GM12878 (cell line): ENCODE measurements at regions not wholly inside any gene's neighbourhood (a gene's known extent, or its start where the extent isn't known, plus 50 kb on each side); places are given as distances from the start of the nearest gene placed in this dataset.

Experiments used
- CBX3 ChIP-seq: fragments of 200-600 bp; sonication (generic); IDR thresholded peaks from 2 replicates; pipeline ENCODE4 v1.6.1; 2016; ENCODE audit warnings: low read depth, borderline replicate concordance
- CEBPB ChIP-seq, 2 experiments: fragments of 150-350 bp in 1 of 2; IDR thresholded peaks; 2 replicates each; pipeline ENCODE4 v1.6.1; 2012 to 2014; ENCODE audit warnings: low read depth in 2 of 2, low read length in 2 of 2, borderline replicate concordance in 1 of 2, inconsistent platforms in 1 of 2
- FOXM1 ChIP-seq: IDR thresholded peaks from 2 replicates; pipeline ENCODE4 v1.6.1; 2012; ENCODE audit warnings: low read depth, mild to moderate bottlenecking, inconsistent platforms, low read length, moderate library complexity
- GABPA ChIP-seq: IDR thresholded peaks from 2 replicates; pipeline ENCODE4 v1.6.1; 2014; ENCODE audit warnings: antibody characterized with exemption, low read depth, mild to moderate bottlenecking, inconsistent platforms
- POLR2A ChIP-seq: IDR thresholded peaks from 2 replicates; pipeline ENCODE4 v1.6.1; 2011; ENCODE audit warnings: low read depth, mild to moderate bottlenecking, low read length
- RB1 ChIP-seq: fragments of 450-650 bp; formaldehyde crosslinking; IDR thresholded peaks from 2 replicates; pipeline ENCODE4 v1.6.1; 2017; ENCODE audit warnings: mild to moderate bottlenecking, borderline replicate concordance
- RCOR1 ChIP-seq: conservative IDR thresholded peaks from 2 replicates; pipeline ENCODE4 v1.6.1; 2012; ENCODE audit warnings: low read depth, low read length, improper control_type of control experiment
- STAT1 ChIP-seq: fragments of 450-650 bp; conservative IDR thresholded peaks from 2 replicates; pipeline ENCODE4 v1.6.1; 2014; ENCODE audit warnings: antibody characterized with exemption, mild to moderate bottlenecking
- TAF1 ChIP-seq: IDR thresholded peaks from 2 replicates; pipeline ENCODE4 v1.6.1; 2011; ENCODE audit warnings: mild to moderate bottlenecking, low read depth, low read length, borderline replicate concordance
- ZNF274 ChIP-seq: IDR thresholded peaks from one replicate; pipeline ENCODE4 v1.8.0; 2011; ENCODE audit not compliant: insufficient read length, insufficient read depth
- TF ChIP-seq, protein P1 (sequence below): IDR thresholded peaks from 2 replicates; pipeline ENCODE4 v1.6.1; 2011; ENCODE audit warnings: low read depth, mild to moderate bottlenecking, low read length, moderate library complexity, borderline replicate concordance; ENCODE audit errors: extremely low read depth
- TF ChIP-seq, protein P2 (sequence below), 3 experiments: IDR thresholded peaks in 2 of 3; conservative IDR thresholded peaks in 1 of 3; 2 replicates each; pipeline ENCODE4 v1.5.1; 2011; ENCODE audit warnings: low read depth in 3 of 3, low read length in 3 of 3, mild to moderate bottlenecking in 3 of 3, control low read depth in 2 of 3, moderate library complexity in 2 of 3, inconsistent platforms in 1 of 3, mixed read lengths in 1 of 3; ENCODE audit not compliant: control insufficient read depth in 2 of 3, insufficient read depth in 1 of 3; ENCODE audit errors: extremely low read depth in 1 of 3

DNA sequence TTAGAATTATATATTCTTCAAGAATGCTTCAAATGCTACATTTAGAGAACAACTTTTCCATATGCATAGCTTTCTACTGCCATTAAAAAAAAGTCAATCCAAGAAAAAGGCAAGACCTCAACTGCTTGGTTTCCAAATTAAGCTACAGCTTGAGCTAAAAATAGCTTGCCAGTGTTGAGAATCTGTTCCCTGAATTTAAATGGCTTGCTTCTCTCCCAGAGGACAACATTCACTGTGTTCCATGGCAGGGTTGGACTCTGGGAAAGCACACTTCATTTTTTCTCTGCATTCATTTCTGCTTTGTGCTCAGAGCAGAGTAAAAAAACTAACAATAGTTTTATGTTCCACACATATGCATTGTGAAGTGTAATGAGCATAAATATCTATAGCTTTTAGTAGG, 50.3 kb upstream of the ACTL6A start:
- TF ChIP-seq CBX3, result no peak
- no peak for TF ChIP-seq CEBPB (IDR thresholded peaks at IDR 0.05; ENCODE audit: borderline replicate concordance in 1 of 2, low read depth in 2 of 2, low read length in 2 of 2)
- no peak for TF ChIP-seq POLR2A
- TF ChIP-seq, protein P1, sequence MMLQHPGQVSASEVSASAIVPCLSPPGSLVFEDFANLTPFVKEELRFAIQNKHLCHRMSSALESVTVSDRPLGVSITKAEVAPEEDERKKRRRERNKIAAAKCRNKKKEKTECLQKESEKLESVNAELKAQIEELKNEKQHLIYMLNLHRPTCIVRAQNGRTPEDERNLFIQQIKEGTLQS, result no peak
- TF ChIP-seq, protein P2, sequence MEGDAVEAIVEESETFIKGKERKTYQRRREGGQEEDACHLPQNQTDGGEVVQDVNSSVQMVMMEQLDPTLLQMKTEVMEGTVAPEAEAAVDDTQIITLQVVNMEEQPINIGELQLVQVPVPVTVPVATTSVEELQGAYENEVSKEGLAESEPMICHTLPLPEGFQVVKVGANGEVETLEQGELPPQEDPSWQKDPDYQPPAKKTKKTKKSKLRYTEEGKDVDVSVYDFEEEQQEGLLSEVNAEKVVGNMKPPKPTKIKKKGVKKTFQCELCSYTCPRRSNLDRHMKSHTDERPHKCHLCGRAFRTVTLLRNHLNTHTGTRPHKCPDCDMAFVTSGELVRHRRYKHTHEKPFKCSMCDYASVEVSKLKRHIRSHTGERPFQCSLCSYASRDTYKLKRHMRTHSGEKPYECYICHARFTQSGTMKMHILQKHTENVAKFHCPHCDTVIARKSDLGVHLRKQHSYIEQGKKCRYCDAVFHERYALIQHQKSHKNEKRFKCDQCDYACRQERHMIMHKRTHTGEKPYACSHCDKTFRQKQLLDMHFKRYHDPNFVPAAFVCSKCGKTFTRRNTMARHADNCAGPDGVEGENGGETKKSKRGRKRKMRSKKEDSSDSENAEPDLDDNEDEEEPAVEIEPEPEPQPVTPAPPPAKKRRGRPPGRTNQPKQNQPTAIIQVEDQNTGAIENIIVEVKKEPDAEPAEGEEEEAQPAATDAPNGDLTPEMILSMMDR (IDR thresholded peaks at IDR 0.05 in 2 of 3, conservative IDR thresholded peaks at IDR 0.05 in 1 of 3; ENCODE audit: control insufficient read depth in 2 of 3, extremely low read depth in 1 of 3, insufficient read depth in 1 of 3, low read depth in 3 of 3, low read length in 3 of 3), result no peak
- TF ChIP-seq TAF1, result no peak
- no peak for TF ChIP-seq ZNF274
- TF ChIP-seq STAT1, result no peak
- no peak for TF ChIP-seq GABPA
- no peak for TF ChIP-seq RB1
- no peak for TF ChIP-seq RCOR1
- TF ChIP-seq FOXM1, result no peak
